GM18520 (cell line): ENCODE measurements at regions not wholly inside any gene's neighbourhood (a gene's known extent, or its start where the extent isn't known, plus 50 kb on each side); places are given as distances from the start of the nearest gene placed in this dataset.
A peak's percentile ranks its signal among the peaks of the same experiment; 100 is the strongest.
"Not testable (repeated sequence)": the region's sequence is repeated elsewhere in the genome, so short reads cannot be mapped to it uniquely, and the experiment has no call there.

Experiments used
- ATAC-seq: cut with Tn5 transposase; IDR thresholded peaks from one replicate; pipeline ENCODE4 v1.9.1; 2021; ENCODE audit not compliant: unreplicated experiment

GRCh38 chr5:43837091-43837490 is 234.1 kb downstream of the NNT start:
- no peak for ATAC-seq

- no peak for ATAC-seq
These were observed 231.0 kb downstream of the NNT start for GRCh38 chr5:43833961-43834360.

- not testable (repeated sequence) for ATAC-seq
These were observed 221.5 kb downstream of the NNT start for GRCh38 chr5:43824325-43824964.

GRCh38 chr5:43818394-43818793 is 215.4 kb downstream of the NNT start:
- ATAC-seq = not testable (repeated sequence)

GRCh38 chr5:43815497-43815896 is 212.5 kb downstream of the NNT start:
- ATAC-seq = no peak

GRCh38 chr5:43804723-43805122 is 201.7 kb downstream of the NNT start:
- ATAC-seq = no peak

- no peak for ATAC-seq
These were observed 201.1 kb downstream of the NNT start for GRCh38 chr5:43804041-43804440.

- ATAC-seq = no peak
These were observed 199.7 kb downstream of the NNT start for GRCh38 chr5:43802651-43803050.

- ATAC-seq = no peak
These were observed 199.1 kb downstream of the NNT start for GRCh38 chr5:43802119-43802518.

- ATAC-seq = no peak
These were observed 195.8 kb downstream of the NNT start for GRCh38 chr5:43798740-43799139.

- ATAC-seq = not testable (repeated sequence)
These were observed 188.9 kb downstream of the NNT start for GRCh38 chr5:43791880-43792279.

GRCh38 chr5:43785198-43785597 is 182.2 kb downstream of the NNT start:
- ATAC-seq = no peak

- ATAC-seq = no peak
These were observed 177.6 kb downstream of the NNT start for GRCh38 chr5:43780586-43780985.

- no peak for ATAC-seq
These were observed 172.0 kb downstream of the NNT start for GRCh38 chr5:43774881-43775399.

GRCh38 chr5:43773478-43773844 is 170.5 kb downstream of the NNT start:
- ATAC-seq = no peak

- ATAC-seq = no peak
These were observed 169.9 kb downstream of the NNT start for GRCh38 chr5:43772764-43773477.

GRCh38 chr5:43772458-43772763 is 169.4 kb downstream of the NNT start:
- ATAC-seq = no peak

GRCh38 chr5:43771611-43772031 is 168.6 kb downstream of the NNT start:
- ATAC-seq = peak; percentile 52

- ATAC-seq = no peak
These were observed 166.8 kb downstream of the NNT start for GRCh38 chr5:43769571-43770355.
